GM20000 (cell line): ENCODE measurements at regions not wholly inside any gene's neighbourhood (a gene's known extent, or its start where the extent isn't known, plus 50 kb on each side); places are given as distances from the start of the nearest gene placed in this dataset.

Source experiments
- DNase-seq: peaks from one replicate; pipeline ENCODE4 v3.0.0; 2012; ENCODE audit warnings: low spot score
- CTCF ChIP-seq: IDR thresholded peaks from 2 replicates; pipeline ENCODE4 v1.5.1; 2012; ENCODE audit warnings: mild to moderate bottlenecking, control low read depth; ENCODE audit errors: extremely low read depth, missing control alignments

GRCh38 chr13:43990021-43990420 is 110.3 kb downstream of the LACC1 start:
- no peak for TF ChIP-seq CTCF
- no peak for DNase-seq

- DNase-seq = no peak
- no peak for TF ChIP-seq CTCF
Measured at GRCh38 chr13:43990829-43991228, 111.1 kb downstream of the LACC1 start.

GRCh38 chr13:43991773-43992201 is 112.1 kb downstream of the LACC1 start:
- no peak for TF ChIP-seq CTCF
- no peak for DNase-seq

GRCh38 chr13:43992211-43992610 is 112.5 kb downstream of the LACC1 start:
- DNase-seq = no peak
- TF ChIP-seq CTCF = no peak

GRCh38 chr13:43994999-43995859 is 115.5 kb downstream of the LACC1 start:
- TF ChIP-seq CTCF = no peak
- no peak for DNase-seq

- no peak for TF ChIP-seq CTCF
- no peak for DNase-seq
Measured at GRCh38 chr13:43996221-43996620, 116.5 kb downstream of the LACC1 start.

DNA sequence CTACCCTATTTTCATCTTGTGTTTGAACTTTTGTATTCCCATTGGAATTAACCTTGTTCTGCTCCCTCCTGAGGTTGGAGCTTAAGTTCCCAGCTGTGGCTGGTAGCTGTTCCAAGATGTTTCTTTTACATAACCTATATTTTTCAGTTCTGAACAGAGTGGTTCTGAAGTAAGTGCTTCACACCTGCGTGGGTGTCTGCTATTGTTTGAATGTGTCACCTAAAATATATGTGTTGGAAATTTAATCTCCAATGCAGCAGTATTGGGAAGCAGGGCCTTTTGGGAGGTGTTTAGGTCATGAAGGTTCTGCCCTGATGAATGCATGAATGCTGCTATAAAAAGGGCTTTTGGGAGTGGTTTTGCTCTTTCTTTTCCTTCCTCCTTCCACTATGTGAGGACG is 123.8 kb downstream of the LACC1 start:
- no peak for TF ChIP-seq CTCF
- no peak for DNase-seq
